WTC11 (cell line): ENCODE measurements at regions not wholly inside any gene's neighbourhood (a gene's known extent, or its start where the extent isn't known, plus 50 kb on each side); places are given as distances from the start of the nearest gene placed in this dataset.

ENCODE experiments used
- CTCF ChIP-seq: fragments of 200-600 bp; IDR thresholded peaks from 2 replicates; pipeline ENCODE4 v1.8.0; 2022; ENCODE audit warnings: antibody characterized with exemption
- ESRRA ChIP-seq: sonication (generic); formaldehyde crosslinking; IDR thresholded peaks from 2 replicates; pipeline ENCODE4 v1.8.1; 2022; ENCODE audit warnings: mild to moderate bottlenecking, missing genetic modification reagents, borderline replicate concordance
- PREB ChIP-seq: sonication (generic); formaldehyde crosslinking; IDR thresholded peaks from 2 replicates; pipeline ENCODE4 v1.8.1; 2022; ENCODE audit warnings: mild to moderate bottlenecking, missing genetic modification reagents, moderate library complexity, borderline replicate concordance
- ZNF281 ChIP-seq: sonication (generic); formaldehyde crosslinking; IDR thresholded peaks from 2 replicates; pipeline ENCODE4 v1.8.0; 2023; ENCODE audit warnings: mild to moderate bottlenecking, missing genetic modification reagents

- TF ChIP-seq CTCF (no peak), PREB (CRISPR knock-in tag) (no peak), ZNF281 (CRISPR knock-in tag) (no peak), ESRRA (no peak)
Measured at GRCh38 chr6:21981235-21981833, 315.5 kb downstream of the PRL start.
